ENCODE measurements at regions not wholly inside any gene's neighbourhood (a gene's known extent, or its start where the extent isn't known, plus 50 kb on each side); places are given as distances from the start of the nearest gene placed in this dataset.

DNA sequence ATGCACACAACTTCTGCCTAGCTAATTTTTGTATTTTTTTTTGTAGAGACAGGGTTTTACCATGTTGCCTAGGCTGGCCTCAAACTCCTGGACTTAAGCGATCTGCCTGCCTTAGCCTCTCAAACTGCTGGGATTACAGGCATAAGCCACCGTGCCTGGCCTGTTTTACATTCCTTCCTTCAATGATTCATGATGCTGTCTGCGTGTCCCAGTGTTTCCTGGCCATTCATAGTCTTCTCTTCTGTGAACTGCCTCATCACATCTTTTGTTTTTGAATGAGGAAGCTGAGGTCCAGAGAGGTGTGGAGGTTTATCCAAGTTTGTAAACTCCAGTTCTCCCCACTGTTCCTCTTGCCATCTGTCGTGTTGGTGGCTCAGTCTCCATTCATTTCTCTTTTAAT is 64.5 kb upstream of the MED9 start:
- TF ChIP-seq POLR2AphosphoS5 (IDR thresholded peaks at IDR 0.05; ENCODE audit: low read depth, low read length) (no peak), POLR2A (IDR thresholded peaks at IDR 0.05; ENCODE audit: low read depth, low read length) (no peak), TAF1 (IDR thresholded peaks at IDR 0.05; ENCODE audit: low read depth, low read length) (no peak)
